H1 (cell line): ENCODE measurements at regions not wholly inside any gene's neighbourhood (a gene's known extent, or its start where the extent isn't known, plus 50 kb on each side); places are given as distances from the start of the nearest gene placed in this dataset.

ENCODE experiments used
- CTCF ChIA-PET: fragments of 300-600 bp; sonication (Branson Sonifier 250); formaldehyde crosslinking; loops from one replicate; lab custom pipeline; 2021; ENCODE audit not compliant: partially characterized antibody; lab: Charles Lee
- POLR2A ChIA-PET: fragments of 300-600 bp; sonication (Branson Sonifier 250); formaldehyde crosslinking; loops from one replicate; lab custom pipeline; 2021; ENCODE audit warnings: inconsistent platforms; ENCODE audit not compliant: partially characterized antibody; lab: Charles Lee
- DNase-seq, 2 experiments: peaks; one replicate each; pipeline versions ENCODE4 v3.0.0 to v3.0.0-alpha.2; 2010 to 2022; ENCODE audit warnings: low spot score in 2 of 2, low read depth in 1 of 2, mixed read lengths in 1 of 2
- FAIRE-seq: peaks from 2 replicates; lab custom pipeline; 2011; peaks lifted over from hg19 to GRCh38; lab: Jason Lieb, UNC
- H2AFZ ChIP-seq: 2 replicates; pipeline ENCODE4 v1.8.1; 2012; ENCODE audit warnings: low read length, inconsistent platforms
- H2AK5ac ChIP-seq: 2 replicates; pipeline ENCODE4 v1.6.1; 2013; ENCODE audit warnings: low read depth, low read length
- H2BK120ac ChIP-seq: replicated peaks from 2 replicates; pipeline ENCODE3; 2013; ENCODE audit warnings: low read depth, low read length, inconsistent platforms
- H2BK12ac ChIP-seq: 2 replicates; pipeline ENCODE4 v1.6.1; 2013; ENCODE audit warnings: low read depth, low read length
- H2BK15ac ChIP-seq: 2 replicates; pipeline ENCODE4 v1.6.1; 2013; ENCODE audit warnings: low read length
- H2BK20ac ChIP-seq: 2 replicates; pipeline ENCODE4 v1.6.1; 2013; ENCODE audit warnings: low read length
- H2BK5ac ChIP-seq: 2 replicates; pipeline ENCODE4 v1.6.1; 2013; ENCODE audit warnings: low read depth, low read length
- H3K14ac ChIP-seq: 2 replicates; pipeline ENCODE4 v1.6.1; 2013; ENCODE audit warnings: inconsistent platforms; ENCODE audit not compliant: insufficient read length
- H3K18ac ChIP-seq: 2 replicates; pipeline ENCODE4 v1.6.1; 2013; ENCODE audit warnings: low read length; ENCODE audit errors: extremely low read depth
- H3K23ac ChIP-seq: 2 replicates; pipeline ENCODE4 v1.6.1; 2013; ENCODE audit warnings: inconsistent platforms; ENCODE audit not compliant: insufficient read length
- H3K23me2 ChIP-seq: 2 replicates; pipeline ENCODE4 v1.6.1; 2013; ENCODE audit warnings: low read depth, low read length
- H3K27ac ChIP-seq: 2 replicates; pipeline ENCODE4 v1.6.1; 2011; ENCODE audit warnings: low read depth, low read length, inconsistent platforms
- H3K27me3 ChIP-seq, 4 experiments: replicated peaks in 1 of 4; 1 replicate in 1 of 4; 2 replicates in 3 of 4; pipeline versions ENCODE4 v1.6.1 to v1.8.1; 2011 to 2013; ENCODE audit warnings: low read length in 3 of 4, mild to moderate bottlenecking in 3 of 4, inconsistent platforms in 2 of 4, mixed read lengths in 2 of 4, moderate library complexity in 1 of 4; ENCODE audit not compliant: control insufficient read depth in 3 of 4, insufficient read depth in 3 of 4; ENCODE audit errors: extremely low read depth in 1 of 4
- H3K36me3 ChIP-seq, 4 experiments: 2 replicates each; pipeline versions ENCODE4 v1.6.1 to v1.8.1; 2011 to 2013; ENCODE audit warnings: mild to moderate bottlenecking in 4 of 4, low read length in 3 of 4, moderate library complexity in 2 of 4, control low read depth in 1 of 4, inconsistent platforms in 1 of 4; ENCODE audit not compliant: insufficient read depth in 4 of 4, control insufficient read depth in 2 of 4
- H3K4ac ChIP-seq: replicated peaks from 2 replicates; pipeline ENCODE3; 2013; ENCODE audit warnings: low read length, low read depth, mixed read lengths, inconsistent platforms; ENCODE audit not compliant: insufficient read length
- H3K4me1 ChIP-seq, 4 experiments: replicated peaks in 1 of 4; 1 replicate in 1 of 4; 2 replicates in 3 of 4; pipeline versions ENCODE4 v1.6.1 to v1.8.1; 2011 to 2013; ENCODE audit warnings: low read length in 3 of 4, inconsistent platforms in 2 of 4, mixed read lengths in 1 of 4; ENCODE audit not compliant: insufficient read depth in 4 of 4, control insufficient read depth in 3 of 4
- H3K4me2 ChIP-seq, 2 experiments: 2 replicates each; pipeline versions ENCODE4 v1.6.1 to v1.8.1; 2011 to 2013; ENCODE audit warnings: low read depth in 2 of 2, low read length in 2 of 2, control low read depth in 1 of 2, inconsistent platforms in 1 of 2, mild to moderate bottlenecking in 1 of 2; ENCODE audit not compliant: insufficient read depth in 1 of 2
- H3K4me3 ChIP-seq, 4 experiments: fragments of 200-600, 300-600 bp in 1 of 4; sonication (generic), shearing (Covaris generic), sonication (Bioruptor Twin) in 1 of 4; 2 replicates each; pipeline versions ENCODE4 v1.5.1 to v1.8.1; 2011 to 2016; ENCODE audit warnings: low read length in 4 of 4, low read depth in 3 of 4, control low read depth in 2 of 4, inconsistent platforms in 2 of 4, mild to moderate bottlenecking in 2 of 4, mixed read lengths in 1 of 4, moderate library complexity in 1 of 4; ENCODE audit not compliant: insufficient read depth in 2 of 4; ENCODE audit errors: extremely low read depth in 1 of 4
- H3K56ac ChIP-seq: replicated peaks from 2 replicates; pipeline ENCODE3; 2013; ENCODE audit warnings: low read depth, mild to moderate bottlenecking, mixed read lengths, low read length, inconsistent platforms; ENCODE audit not compliant: insufficient read length
- H3K79me1 ChIP-seq: 2 replicates; pipeline ENCODE4 v1.6.1; 2013; ENCODE audit warnings: low read depth, low read length, control low read depth
- H3K79me2 ChIP-seq, 2 experiments: 2 replicates each; pipeline versions ENCODE4 v1.6.1 to v1.8.1; 2012 to 2013; ENCODE audit warnings: low read length in 2 of 2, mild to moderate bottlenecking in 2 of 2, inconsistent platforms in 1 of 2; ENCODE audit not compliant: insufficient read depth in 2 of 2, control insufficient read depth in 1 of 2
- H3K9ac ChIP-seq, 4 experiments: replicated peaks in 1 of 4; 1 replicate in 1 of 4; 2 replicates in 3 of 4; pipeline versions ENCODE4 v1.6.1 to v1.8.1; 2011 to 2013; ENCODE audit warnings: low read depth in 3 of 4, low read length in 3 of 4, control low read depth in 2 of 4, mild to moderate bottlenecking in 2 of 4, moderate library complexity in 2 of 4, inconsistent platforms in 1 of 4; ENCODE audit errors: extremely low read depth in 1 of 4
- H3K9me3 ChIP-seq, 2 experiments: 2 replicates each; pipeline versions ENCODE4 v1.6.1 to v1.8.1; 2012 to 2013; ENCODE audit warnings: mild to moderate bottlenecking in 2 of 2, moderate library complexity in 2 of 2, control low read depth in 1 of 2, inconsistent platforms in 1 of 2, low read depth in 1 of 2, low read length in 1 of 2, mixed read lengths in 1 of 2; ENCODE audit not compliant: insufficient read depth in 2 of 2
- H4K20me1 ChIP-seq, 2 experiments: replicated peaks in 1 of 2; 2 replicates each; pipeline versions ENCODE3 to v1.8.1; 2011 to 2013; ENCODE audit warnings: inconsistent platforms in 2 of 2, low read length in 2 of 2, mild to moderate bottlenecking in 1 of 2; ENCODE audit not compliant: insufficient read depth in 2 of 2, control insufficient read depth in 1 of 2
- H4K5ac ChIP-seq: 2 replicates; pipeline ENCODE4 v1.6.1; 2013; ENCODE audit warnings: low read length, low read depth, mixed read lengths, inconsistent platforms; ENCODE audit not compliant: insufficient read length
- H4K8ac ChIP-seq: 2 replicates; pipeline ENCODE4 v1.8.0; 2013; ENCODE audit warnings: mild to moderate bottlenecking, moderate library complexity, low read length, inconsistent platforms; ENCODE audit not compliant: insufficient read depth; ENCODE audit errors: extremely low read depth
- H4K91ac ChIP-seq: replicated peaks from 2 replicates; pipeline ENCODE3; 2013; ENCODE audit warnings: low read length, mixed read lengths, inconsistent platforms; ENCODE audit not compliant: insufficient read length
- ATF2 ChIP-seq: IDR thresholded peaks from 2 replicates; pipeline ENCODE4 v1.6.1; 2012; ENCODE audit warnings: low read length, inconsistent platforms
- BACH1 ChIP-seq: IDR thresholded peaks from 2 replicates; pipeline ENCODE4 v1.6.1; 2012; ENCODE audit warnings: low read length, improper control_type of control experiment
- CTCF ChIP-seq, 3 experiments: IDR thresholded peaks; 1 replicate in 2 of 3; 2 replicates in 1 of 3; pipeline versions ENCODE4 v1.5.1 to v1.6.1; 2011; ENCODE audit warnings: low read length in 3 of 3, mild to moderate bottlenecking in 3 of 3, inconsistent platforms in 2 of 3, low read depth in 1 of 3, moderate library complexity in 1 of 3; ENCODE audit not compliant: insufficient read depth in 1 of 3; ENCODE audit errors: control extremely low read depth in 1 of 3
- RAD21 ChIP-seq, 2 experiments: IDR thresholded peaks in 1 of 2; conservative IDR thresholded peaks in 1 of 2; 2 replicates each; pipeline ENCODE4 v1.6.1; 2011; ENCODE audit warnings: low read depth in 2 of 2, low read length in 2 of 2, improper control_type of control experiment in 1 of 2, inconsistent platforms in 1 of 2, mild to moderate bottlenecking in 1 of 2, moderate library complexity in 1 of 2
- RBBP5 ChIP-seq: IDR thresholded peaks from 2 replicates; pipeline ENCODE4 v1.7.1; 2012; ENCODE audit warnings: low read depth, mild to moderate bottlenecking, inconsistent platforms, low read length, moderate library complexity, borderline replicate concordance
- WGBS, 2 experiments: shearing (Covaris generic) in 1 of 2; methylation state at CpG; one replicate each; pipeline versions ENCODE4 v1.1.6 to v1.1.7; 2013 to 2015; ENCODE audit warnings: low lambda C conversion rate in 2 of 2, mixed read lengths in 2 of 2, inconsistent platforms in 1 of 2, low coverage in 1 of 2, missing lambda C conversion rate in 1 of 2; ENCODE audit not compliant: insufficient replicate concordance in 2 of 2, insufficient coverage in 1 of 2, insufficient read length in 1 of 2; ENCODE audit errors: extremely low coverage in 1 of 2, missing lambda C conversion rate in 1 of 2; 5-methylcytosine and 5-hydroxymethylcytosine counted together

GRCh38 chr14:28608851-28609828, 157.4 kb upstream of the FOXG1 start:
- H4K5ac ChIP-seq: no peak overlapping the region
- no peak overlapping the region for H3K56ac ChIP-seq
- H3K79me1 ChIP-seq: no peaks in the 10 kb centered on the region
- H4K20me1 ChIP-seq: no peaks in the 10 kb centered on the region
- H2BK20ac ChIP-seq: no peak overlapping the region
- 40% methylated on average over 10 of the region's 10 CpGs; no CpG with 5 or more reads in 1 of the 2 experiments for WGBS, 2 experiments
- no peak overlapping the region for H2BK120ac ChIP-seq
- 0 out of 2 replicates have a peak overlapping the region, but pooled peaks have one; percentile 26 for H2AFZ ChIP-seq
- CTCF ChIA-PET: interaction anchor here (0.5 to 2.6 kb wide), 18 partner anchors 9 to 1624 kb away, joined by 3 to 14 read pairs (median 3); no protein-coding TSS in a partner anchor
- no peak overlapping the region for H3K9ac ChIP-seq
- H3K4me1 ChIP-seq: no peaks in the 10 kb centered on the region
- no peak overlapping the region for H2BK15ac ChIP-seq
- H3K18ac ChIP-seq: no peak overlapping the region
- no peaks in the 10 kb centered on the region for H3K9me3 ChIP-seq
- H3K27me3 ChIP-seq: no peaks in the 10 kb centered on the region
- H2AK5ac ChIP-seq: no peak overlapping the region
- no peaks in the 10 kb centered on the region for H3K79me2 ChIP-seq
- H2BK12ac ChIP-seq: no peak overlapping the region
- H2BK5ac ChIP-seq: no peak overlapping the region
- no peak overlapping the region for H3K4me3 ChIP-seq
- H3K14ac ChIP-seq: no peak overlapping the region
- no peaks in the 10 kb centered on the region for H3K36me3 ChIP-seq
- no peak overlapping the region for H4K91ac ChIP-seq
- no peak overlapping the region for H4K8ac ChIP-seq
- DNase-seq: peak; percentile 17 to 76
- no peak overlapping the region for H3K4me2 ChIP-seq
- H3K23ac ChIP-seq: no peak overlapping the region
- no peaks in the 10 kb centered on the region for H3K23me2 ChIP-seq
- FAIRE-seq: peak; percentile 88
- POLR2A ChIA-PET: no interaction called here
- H3K4ac ChIP-seq: no peak overlapping the region
- no peak overlapping the region for H3K27ac ChIP-seq
- TF ChIP-seq CTCF (IDR thresholded peaks at IDR 0.05; ENCODE audit: control extremely low read depth in 1 of 3, insufficient read depth in 1 of 3, low read depth in 1 of 3, low read length in 3 of 3) (peak in 2 of 3 experiments; percentile 73 to 85; a peak in 3 of 4 replicates), RAD21 (IDR thresholded peaks at IDR 0.05 in 1 of 2, conservative IDR thresholded peaks at IDR 0.05 in 1 of 2; ENCODE audit: low read depth in 2 of 2, low read length in 2 of 2) (peak; percentile 95), BACH1 (no peak), RBBP5 (no peak), ATF2 (no peak)
